HFF-Myc (cell line): ENCODE measurements at regions not wholly inside any gene's neighbourhood (a gene's known extent, or its start where the extent isn't known, plus 50 kb on each side); places are given as distances from the start of the nearest gene placed in this dataset.

Experiments
- DNase-seq: peaks from one replicate; pipeline ENCODE4 v3.0.0-alpha.2; 2011; ENCODE audit warnings: low read depth; ENCODE audit errors: extremely low read depth
- H3K4me3 ChIP-seq: replicated peaks from 2 replicates; pipeline ENCODE4 v1.5.1; 2011; ENCODE audit warnings: low read depth, mild to moderate bottlenecking, control low read depth, low read length
- TF ChIP-seq, protein P1 (sequence below): IDR thresholded peaks from 2 replicates; pipeline ENCODE4 v1.5.1; 2012; ENCODE audit warnings: mild to moderate bottlenecking, low read depth, low read length, control low read depth; ENCODE audit errors: missing control alignments

DNA sequence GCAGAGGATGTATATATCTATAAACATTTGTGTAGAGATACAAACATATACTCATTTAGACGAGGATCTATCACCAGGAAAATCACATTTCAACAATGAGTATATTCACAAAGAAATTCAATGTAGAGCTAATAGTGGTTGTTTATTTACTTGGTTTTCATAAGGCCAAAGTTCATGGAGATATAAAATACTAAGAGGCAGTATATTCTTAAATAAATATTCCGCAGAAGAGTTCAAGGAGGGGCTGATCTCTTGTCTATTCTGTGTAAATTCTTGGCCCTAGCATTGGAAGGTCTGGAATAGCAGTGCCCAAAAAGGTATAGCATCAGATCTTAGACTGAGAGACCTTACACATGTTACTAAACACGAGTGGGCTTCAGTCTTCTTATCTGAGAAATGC lies 122.1 kb downstream of the EDEM1 start:
- no peak for DNase-seq
- TF ChIP-seq, protein P1, sequence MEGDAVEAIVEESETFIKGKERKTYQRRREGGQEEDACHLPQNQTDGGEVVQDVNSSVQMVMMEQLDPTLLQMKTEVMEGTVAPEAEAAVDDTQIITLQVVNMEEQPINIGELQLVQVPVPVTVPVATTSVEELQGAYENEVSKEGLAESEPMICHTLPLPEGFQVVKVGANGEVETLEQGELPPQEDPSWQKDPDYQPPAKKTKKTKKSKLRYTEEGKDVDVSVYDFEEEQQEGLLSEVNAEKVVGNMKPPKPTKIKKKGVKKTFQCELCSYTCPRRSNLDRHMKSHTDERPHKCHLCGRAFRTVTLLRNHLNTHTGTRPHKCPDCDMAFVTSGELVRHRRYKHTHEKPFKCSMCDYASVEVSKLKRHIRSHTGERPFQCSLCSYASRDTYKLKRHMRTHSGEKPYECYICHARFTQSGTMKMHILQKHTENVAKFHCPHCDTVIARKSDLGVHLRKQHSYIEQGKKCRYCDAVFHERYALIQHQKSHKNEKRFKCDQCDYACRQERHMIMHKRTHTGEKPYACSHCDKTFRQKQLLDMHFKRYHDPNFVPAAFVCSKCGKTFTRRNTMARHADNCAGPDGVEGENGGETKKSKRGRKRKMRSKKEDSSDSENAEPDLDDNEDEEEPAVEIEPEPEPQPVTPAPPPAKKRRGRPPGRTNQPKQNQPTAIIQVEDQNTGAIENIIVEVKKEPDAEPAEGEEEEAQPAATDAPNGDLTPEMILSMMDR: no peak
- H3K4me3 ChIP-seq: no peak overlapping the region

DNA sequence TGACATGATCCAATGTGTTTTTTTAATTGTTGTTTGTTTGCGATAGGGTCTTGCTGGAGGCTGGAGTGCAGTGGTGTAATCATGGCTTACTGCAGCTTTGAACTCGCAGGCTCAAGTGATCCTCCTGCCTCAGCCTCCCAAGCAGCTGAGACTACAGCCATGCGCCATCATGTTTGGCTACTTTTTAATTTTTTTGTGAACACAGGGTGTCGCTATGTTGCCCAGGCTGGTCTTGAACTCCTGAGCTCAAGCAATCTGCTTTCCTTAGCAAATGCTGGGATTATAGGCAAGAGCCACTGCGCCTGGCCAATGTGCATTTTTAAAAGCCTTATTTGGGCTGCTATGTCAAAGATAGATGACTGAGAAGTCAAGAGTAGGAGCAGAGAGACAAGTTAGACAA lies 123.0 kb downstream of the EDEM1 start:
- no peak overlapping the region for H3K4me3 ChIP-seq
- TF ChIP-seq, protein P1: no peak
- DNase-seq: no peak

GRCh38 chr3:5312290-5312689 lies 124.8 kb downstream of the EDEM1 start:
- TF ChIP-seq, protein P1: no peak

GRCh38 chr3:5314897-5315296 lies 127.4 kb downstream of the EDEM1 start:
- TF ChIP-seq, protein P1: no peak
- no peak for DNase-seq

More at GRCh38 chr3:5312290-5312689, 124.8 kb downstream of the EDEM1 start:
- DNase-seq: no peak
- no peak overlapping the region for H3K4me3 ChIP-seq

DNA sequence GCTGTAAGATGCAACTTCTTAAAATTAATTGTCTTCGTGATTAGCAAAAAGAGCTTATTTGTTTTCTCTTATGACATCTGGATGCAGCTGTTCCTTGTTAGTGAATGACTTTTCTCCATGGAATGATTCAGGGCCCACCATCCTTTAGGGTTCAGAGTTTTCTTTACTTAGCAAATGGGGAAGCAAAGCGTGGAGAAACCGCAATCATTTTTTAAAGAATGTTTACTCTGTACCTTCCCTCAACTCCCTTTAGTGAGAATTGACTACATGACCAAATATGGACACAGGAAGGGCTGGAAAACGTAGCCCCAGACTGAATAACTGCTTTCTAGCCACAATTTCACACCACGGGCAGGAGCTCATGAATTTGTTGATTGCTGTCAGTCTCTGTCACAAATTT lies 130.1 kb downstream of the EDEM1 start:
- H3K4me3 ChIP-seq: no peak overlapping the region
- TF ChIP-seq, protein P1: no peak
- no peak for DNase-seq

More at GRCh38 chr3:5314897-5315296, 127.4 kb downstream of the EDEM1 start:
- H3K4me3 ChIP-seq: no peak overlapping the region

- no peak overlapping the region for H3K4me3 ChIP-seq
- TF ChIP-seq, protein P1: no peak
- no peak for DNase-seq
These were observed 131.9 kb downstream of the EDEM1 start for GRCh38 chr3:5319454-5319853.

- TF ChIP-seq, protein P1: no peak
These were observed 134.3 kb downstream of the EDEM1 start for GRCh38 chr3:5321666-5322340.

More at GRCh38 chr3:5321666-5322340, 134.3 kb downstream of the EDEM1 start:
- no peak for DNase-seq
- no peak overlapping the region for H3K4me3 ChIP-seq
